Caco-2 (cell line): ENCODE measurements at regions not wholly inside any gene's neighbourhood (a gene's known extent, or its start where the extent isn't known, plus 50 kb on each side); places are given as distances from the start of the nearest gene placed in this dataset.

Experiments used
- BruUV-seq: library from RNA; stranded (reverse); fragments of 400-500 nt; replicated peaks from 2 replicates; lab custom pipeline; 2021; lab: Mats Ljungman, UMichigan
- CTCF ChIA-PET: fragments of 300-600 bp; sonication (Branson Sonifier 250); formaldehyde crosslinking; loops from one replicate; lab custom pipeline; 2022; ENCODE audit warnings: antibody characterized with exemption; lab: Charles Lee
- POLR2A ChIA-PET: fragments of 300-600 bp; sonication (Branson Sonifier 250); formaldehyde crosslinking; loops from one replicate; lab custom pipeline; 2022; ENCODE audit warnings: antibody characterized with exemption; lab: Charles Lee
- DNase-seq, 2 experiments: peaks; one replicate each; pipeline versions ENCODE4 v3.0.0 to v3.0.0-alpha.2; 2020 to 2022
- H3K27me3 ChIP-seq: replicated peaks from 2 replicates; pipeline ENCODE4 v1.6.0; 2011; ENCODE audit warnings: low read length; ENCODE audit not compliant: control insufficient read depth, insufficient read depth
- H3K36me3 ChIP-seq: 2 replicates; pipeline ENCODE4 v1.5.1; 2011; ENCODE audit warnings: low read length; ENCODE audit not compliant: control insufficient read depth, insufficient read depth
- H3K4me1 ChIP-seq: fragments of 250-450 bp; sonication (Bioruptor Pico); 2 replicates; pipeline ENCODE4 v1.5.1; 2020; ENCODE audit warnings: mild to moderate bottlenecking
- H3K4me3 ChIP-seq: 2 replicates; pipeline ENCODE4 v1.5.1; 2011; ENCODE audit warnings: low read depth, mild to moderate bottlenecking, control low read depth, low read length
- H3K9me3 ChIP-seq: fragments of 250-450 bp; sonication (Bioruptor Pico); 2 replicates; pipeline ENCODE4 v1.5.1; 2020; ENCODE audit warnings: mild to moderate bottlenecking, moderate library complexity
- H3K27ac Mint-ChIP-seq: one replicate; pipeline ENCODE4 v1.8.0; 2022; ENCODE audit warnings: mixed read lengths; ENCODE audit not compliant: unreplicated experiment
- H3K27me3 Mint-ChIP-seq: one replicate; pipeline ENCODE4 v1.8.0; 2022; ENCODE audit warnings: mixed read lengths; ENCODE audit not compliant: insufficient read depth, unreplicated experiment
- H3K36me3 Mint-ChIP-seq: one replicate; pipeline ENCODE4 v1.8.0; 2022; ENCODE audit warnings: mild to moderate bottlenecking, mixed read lengths; ENCODE audit not compliant: insufficient read depth, unreplicated experiment
- H3K4me1 Mint-ChIP-seq: one replicate; pipeline ENCODE4 v1.8.0; 2022; ENCODE audit warnings: low read depth, mixed read lengths; ENCODE audit not compliant: unreplicated experiment
- H3K4me3 Mint-ChIP-seq: one replicate; pipeline ENCODE4 v1.8.0; 2022; ENCODE audit warnings: mild to moderate bottlenecking, moderate library complexity, mixed read lengths; ENCODE audit not compliant: unreplicated experiment
- H3K9me3 Mint-ChIP-seq: one replicate; pipeline ENCODE4 v1.8.0; 2022; ENCODE audit warnings: mixed read lengths; ENCODE audit not compliant: unreplicated experiment
- intact Hi-C: fragments of 100-400 bp; cut with micrococcal nuclease; formaldehyde crosslinking; loops from one replicate; pipeline ENCODE4 v1.10.0; 2022; ENCODE audit not compliant: unreplicated experiment
- TF ChIP-seq, protein P1 (sequence below), 2 experiments: fragments of 200-600 bp in 1 of 2; IDR thresholded peaks; 1 replicate in 1 of 2; 2 replicates in 1 of 2; pipeline versions ENCODE4 v1.5.1 to v1.8.0; 2011 to 2022; ENCODE audit warnings: antibody characterized with exemption in 1 of 2, control low read depth in 1 of 2, inconsistent platforms in 1 of 2, low read depth in 1 of 2, low read length in 1 of 2, mild to moderate bottlenecking in 1 of 2, moderate library complexity in 1 of 2; ENCODE audit not compliant: insufficient read depth in 1 of 2, severe bottlenecking in 1 of 2, unreplicated experiment in 1 of 2

DNA sequence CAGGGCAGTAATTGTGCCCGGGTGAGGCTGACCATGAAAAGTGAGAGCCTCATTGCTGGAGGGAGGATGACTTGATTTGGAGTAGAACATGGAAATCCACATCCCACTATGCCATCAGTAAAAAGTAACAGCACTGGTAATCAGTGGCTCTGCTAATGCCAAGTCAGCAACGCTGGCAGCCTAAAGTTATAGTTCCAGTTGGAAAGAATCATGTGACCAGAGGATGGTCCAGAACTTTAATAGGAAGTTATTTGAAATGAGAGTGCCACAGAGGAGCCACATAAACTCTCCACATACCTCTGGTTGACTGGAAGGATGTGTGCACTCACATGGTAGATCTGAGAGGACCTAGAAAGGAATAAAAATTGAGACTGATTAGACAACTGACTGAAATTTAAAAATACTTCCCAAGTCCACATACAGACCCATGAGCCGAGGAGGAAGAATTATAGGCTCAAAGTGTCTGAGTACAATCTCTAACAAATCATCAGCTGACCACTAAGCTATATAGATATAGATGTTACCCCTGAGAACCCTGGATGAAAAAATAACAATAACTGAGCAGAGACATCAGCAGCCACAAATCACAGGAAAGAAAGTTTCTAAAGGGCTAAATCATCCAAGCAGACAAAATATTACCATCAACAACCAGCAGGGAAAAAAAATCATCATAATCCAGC, 346.8 kb downstream of the STK39 start:
- no peaks in the 10 kb centered on the region for H3K36me3 ChIP-seq
- intact Hi-C loops = no loop called here
- CTCF ChIA-PET = no interaction called here
- no peak for DNase-seq
- no peaks in the 10 kb centered on the region for H3K9me3 ChIP-seq
- TF ChIP-seq, protein P1, sequence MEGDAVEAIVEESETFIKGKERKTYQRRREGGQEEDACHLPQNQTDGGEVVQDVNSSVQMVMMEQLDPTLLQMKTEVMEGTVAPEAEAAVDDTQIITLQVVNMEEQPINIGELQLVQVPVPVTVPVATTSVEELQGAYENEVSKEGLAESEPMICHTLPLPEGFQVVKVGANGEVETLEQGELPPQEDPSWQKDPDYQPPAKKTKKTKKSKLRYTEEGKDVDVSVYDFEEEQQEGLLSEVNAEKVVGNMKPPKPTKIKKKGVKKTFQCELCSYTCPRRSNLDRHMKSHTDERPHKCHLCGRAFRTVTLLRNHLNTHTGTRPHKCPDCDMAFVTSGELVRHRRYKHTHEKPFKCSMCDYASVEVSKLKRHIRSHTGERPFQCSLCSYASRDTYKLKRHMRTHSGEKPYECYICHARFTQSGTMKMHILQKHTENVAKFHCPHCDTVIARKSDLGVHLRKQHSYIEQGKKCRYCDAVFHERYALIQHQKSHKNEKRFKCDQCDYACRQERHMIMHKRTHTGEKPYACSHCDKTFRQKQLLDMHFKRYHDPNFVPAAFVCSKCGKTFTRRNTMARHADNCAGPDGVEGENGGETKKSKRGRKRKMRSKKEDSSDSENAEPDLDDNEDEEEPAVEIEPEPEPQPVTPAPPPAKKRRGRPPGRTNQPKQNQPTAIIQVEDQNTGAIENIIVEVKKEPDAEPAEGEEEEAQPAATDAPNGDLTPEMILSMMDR (IDR thresholded peaks at IDR 0.05; ENCODE audit: insufficient read depth in 1 of 2, low read depth in 1 of 2, low read length in 1 of 2, severe bottlenecking in 1 of 2, unreplicated experiment in 1 of 2) = no peak
- Mint-ChIP-seq H3K4me1 (no peaks in the 10 kb centered on the region), H3K27ac (no peak overlapping the region), H3K27me3 (peaks cover 17% of the 10 kb centered on the region), H3K36me3 (no peaks in the 10 kb centered on the region), H3K9me3 (no peaks in the 10 kb centered on the region), H3K4me3 (no peak overlapping the region)
- H3K27me3 ChIP-seq = peaks cover 1% of the 10 kb centered on the region; the same call in 1 of the 2 replicates
- BruUV-seq = no TSS peak
- no peaks in the 10 kb centered on the region for H3K4me1 ChIP-seq
- POLR2A ChIA-PET = no interaction called here
- no peak overlapping the region for H3K4me3 ChIP-seq

DNA sequence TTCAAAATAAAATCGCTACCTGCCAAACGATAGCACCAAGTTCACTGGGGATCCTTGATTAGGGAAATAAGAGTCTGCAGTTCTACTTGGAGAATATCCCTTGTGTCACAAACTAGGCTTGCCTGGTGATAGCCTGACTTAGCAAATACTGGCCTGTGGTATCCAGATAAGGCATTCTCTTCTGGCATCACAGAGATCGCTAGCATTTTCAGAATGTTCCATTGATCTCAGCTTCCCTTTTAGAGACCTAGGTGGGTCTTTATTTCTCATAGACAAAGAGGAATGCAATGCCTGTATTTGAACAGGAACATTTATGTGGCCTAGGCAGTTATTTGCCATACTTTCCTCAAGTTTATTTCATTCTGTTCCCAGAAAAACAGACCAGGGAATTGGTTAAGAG, 349.1 kb downstream of the STK39 start:
- Mint-ChIP-seq H3K36me3 (no peaks in the 10 kb centered on the region), H3K27ac (no peak overlapping the region), H3K9me3 (no peaks in the 10 kb centered on the region), H3K4me3 (no peak overlapping the region), H3K27me3 (peaks cover 14% of the 10 kb centered on the region), H3K4me1 (no peaks in the 10 kb centered on the region)
- Histone ChIP-seq H3K36me3 (no peaks in the 10 kb centered on the region), H3K4me1 (no peaks in the 10 kb centered on the region), H3K27me3 (no peaks in the 10 kb centered on the region; the same call in 1 of the 2 replicates), H3K9me3 (no peaks in the 10 kb centered on the region), H3K4me3 (no peak overlapping the region)
- intact Hi-C loops = no loop called here
- BruUV-seq = no TSS peak
- DNase-seq = no peak
- TF ChIP-seq, protein P1 (IDR thresholded peaks at IDR 0.05; ENCODE audit: insufficient read depth in 1 of 2, low read depth in 1 of 2, low read length in 1 of 2, severe bottlenecking in 1 of 2, unreplicated experiment in 1 of 2) = no peak
- ChIA-PET POLR2A (no interaction called here), CTCF (no interaction called here)

DNA sequence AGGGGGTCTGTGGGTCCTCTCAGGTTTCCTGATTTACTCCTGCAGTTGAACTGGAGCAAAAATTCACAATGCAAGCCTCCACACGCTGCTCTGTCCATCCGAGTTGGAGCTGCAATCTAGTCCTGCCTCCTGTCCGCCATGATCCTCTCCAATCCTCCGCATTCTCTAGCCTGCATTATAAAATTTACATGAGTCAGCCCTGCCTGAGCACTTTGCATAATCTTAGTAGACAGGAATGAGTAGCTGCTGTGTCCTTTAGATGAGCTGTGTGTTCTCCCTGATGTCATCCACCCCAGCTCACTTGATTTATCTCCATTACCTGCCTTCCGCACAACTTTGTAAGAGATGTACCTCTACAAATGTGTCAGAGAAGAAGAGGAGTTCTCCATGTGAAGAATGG, 355.6 kb downstream of the STK39 start:
- no TSS peak for BruUV-seq
- H3K4me3 ChIP-seq = no peak overlapping the region
- no peaks in the 10 kb centered on the region for H3K36me3 ChIP-seq
- H3K27me3 Mint-ChIP-seq = peaks cover 11% of the 10 kb centered on the region
- H3K9me3 Mint-ChIP-seq = peaks cover 16% of the 10 kb centered on the region
- intact Hi-C loops = no loop called here
- TF ChIP-seq, protein P1 (IDR thresholded peaks at IDR 0.05; ENCODE audit: insufficient read depth in 1 of 2, low read depth in 1 of 2, low read length in 1 of 2, severe bottlenecking in 1 of 2, unreplicated experiment in 1 of 2) = no peak
- no peak overlapping the region for H3K4me3 Mint-ChIP-seq
- POLR2A ChIA-PET = no interaction called here
- no peak for DNase-seq
- H3K27me3 ChIP-seq = no peaks in the 10 kb centered on the region
- H3K4me1 Mint-ChIP-seq = no peaks in the 10 kb centered on the region
- H3K9me3 ChIP-seq = no peaks in the 10 kb centered on the region
- H3K27ac Mint-ChIP-seq = no peak overlapping the region
- CTCF ChIA-PET = no interaction called here
- no peaks in the 10 kb centered on the region for H3K36me3 Mint-ChIP-seq
- H3K4me1 ChIP-seq = no peaks in the 10 kb centered on the region
